Endodermal cell (in vitro differentiated cells): ENCODE measurements at regions not wholly inside any gene's neighbourhood (a gene's known extent, or its start where the extent isn't known, plus 50 kb on each side); places are given as distances from the start of the nearest gene placed in this dataset.

Experiments
- DNase-seq: peaks from one replicate; pipeline ENCODE4 v3.0.0-alpha.2; 2017
- H3K27ac ChIP-seq: 2 replicates; pipeline ENCODE4 v1.5.1; 2013; ENCODE audit warnings: mild to moderate bottlenecking, low read depth, low read length, moderate library complexity
- H3K27me3 ChIP-seq: 2 replicates; pipeline ENCODE4 v1.6.1; 2013; ENCODE audit warnings: mild to moderate bottlenecking, low read length, moderate library complexity; ENCODE audit not compliant: insufficient read depth, control insufficient read depth, poor library complexity, severe bottlenecking
- H3K36me3 ChIP-seq: 2 replicates; pipeline ENCODE4 v1.7.0; 2013; ENCODE audit warnings: mild to moderate bottlenecking, low read length, moderate library complexity; ENCODE audit not compliant: control insufficient read depth, insufficient read depth
- H3K4me1 ChIP-seq: one replicate; pipeline ENCODE4 v1.7.0; 2013; ENCODE audit warnings: low read length; ENCODE audit not compliant: control insufficient read depth, insufficient read depth
- H3K4me3 ChIP-seq: 2 replicates; pipeline ENCODE4 v1.5.1; 2013; ENCODE audit warnings: mild to moderate bottlenecking, low read length, moderate library complexity
- H3K9ac ChIP-seq: 2 replicates; pipeline ENCODE4 v1.6.1; 2013; ENCODE audit warnings: mild to moderate bottlenecking, low read length, moderate library complexity; ENCODE audit not compliant: poor library complexity, severe bottlenecking; ENCODE audit errors: extremely low read depth
- H3K9me3 ChIP-seq: 2 replicates; pipeline ENCODE4 v1.6.1; 2013; ENCODE audit warnings: mild to moderate bottlenecking, low read length, moderate library complexity; ENCODE audit not compliant: control insufficient read depth
- H3K27ac Mint-ChIP-seq: 2 replicates; pipeline ENCODE4 v1.8.0; 2020; ENCODE audit warnings: mixed read lengths
- H3K27me3 Mint-ChIP-seq: 2 replicates; pipeline ENCODE4 v1.8.0; 2021; ENCODE audit warnings: mild to moderate bottlenecking, mixed read lengths; ENCODE audit not compliant: insufficient read depth
- H3K36me3 Mint-ChIP-seq: 2 replicates; pipeline ENCODE4 v1.8.0; 2020; ENCODE audit warnings: low read depth, mixed read lengths
- H3K4me1 Mint-ChIP-seq: 2 replicates; pipeline ENCODE4 v1.8.0; 2020; ENCODE audit warnings: mixed read lengths
- H3K4me3 Mint-ChIP-seq: 2 replicates; pipeline ENCODE4 v1.8.0; 2020; ENCODE audit warnings: mild to moderate bottlenecking, moderate library complexity, mixed read lengths
- H3K9me3 Mint-ChIP-seq: 2 replicates; pipeline ENCODE4 v1.8.0; 2020; ENCODE audit warnings: mild to moderate bottlenecking, mixed read lengths
- CTCF ChIP-seq: fragments of 200-600 bp; sonication (generic); conservative IDR thresholded peaks from 2 replicates; pipeline ENCODE4 v1.5.0; 2021; ENCODE audit warnings: antibody characterized with exemption, mild to moderate bottlenecking
- WGBS, 2 experiments: methylation state at CpG; one replicate each; pipeline versions ENCODE4 v1.1.5 to v1.1.7; 2013; ENCODE audit warnings: missing lambda C conversion rate in 2 of 2, mixed read lengths in 1 of 2; ENCODE audit not compliant: insufficient coverage in 1 of 2, insufficient read length in 1 of 2; 5-methylcytosine and 5-hydroxymethylcytosine counted together

- no peaks in the 10 kb centered on the region for H3K4me1 Mint-ChIP-seq
- H3K27me3 Mint-ChIP-seq = no peaks in the 10 kb centered on the region
- H3K9ac ChIP-seq = no peak overlapping the region
- H3K9me3 ChIP-seq = no peaks in the 10 kb centered on the region
- no peaks in the 10 kb centered on the region for H3K4me1 ChIP-seq
- TF ChIP-seq CTCF = no peak
- no peak overlapping the region for H3K4me3 ChIP-seq
- H3K27ac Mint-ChIP-seq = no peak overlapping the region
- H3K36me3 ChIP-seq = no peaks in the 10 kb centered on the region
- peak; percentile 15 for DNase-seq
- no peak overlapping the region for H3K27ac ChIP-seq
- H3K4me3 Mint-ChIP-seq = no peak overlapping the region
- WGBS, 2 experiments = 91 to 98% methylated on average over 5 to 7 of the region's 7 CpGs
- no peaks in the 10 kb centered on the region for H3K36me3 Mint-ChIP-seq
- H3K9me3 Mint-ChIP-seq = no peaks in the 10 kb centered on the region
- H3K27me3 ChIP-seq = no peaks in the 10 kb centered on the region
Observed at GRCh38 chr7:156176039-156176438, 363.8 kb upstream of the SHH start.

- no peak overlapping the region for H3K9ac ChIP-seq
- H3K4me3 Mint-ChIP-seq = no peak overlapping the region
- no peak overlapping the region for H3K4me3 ChIP-seq
- no peaks in the 10 kb centered on the region for H3K4me1 Mint-ChIP-seq
- H3K27me3 Mint-ChIP-seq = no peaks in the 10 kb centered on the region
- no peaks in the 10 kb centered on the region for H3K27me3 ChIP-seq
- no peaks in the 10 kb centered on the region for H3K36me3 ChIP-seq
- H3K36me3 Mint-ChIP-seq = no peaks in the 10 kb centered on the region
- H3K4me1 ChIP-seq = no peaks in the 10 kb centered on the region
- no peaks in the 10 kb centered on the region for H3K9me3 Mint-ChIP-seq
- H3K9me3 ChIP-seq = no peaks in the 10 kb centered on the region
- no peak overlapping the region for H3K27ac Mint-ChIP-seq
- 68 to 84% methylated on average over 4 to 10 of the region's 10 CpGs for WGBS, 2 experiments
- no peak for TF ChIP-seq CTCF
- peak; percentile 26 for DNase-seq
- no peak overlapping the region for H3K27ac ChIP-seq
Observed at GRCh38 chr7:156175003-156175402, 362.7 kb upstream of the SHH start.

- Mint-ChIP-seq H3K27me3 (no peaks in the 10 kb centered on the region), H3K36me3 (no peaks in the 10 kb centered on the region), H3K4me3 (no peak overlapping the region), H3K9me3 (no peaks in the 10 kb centered on the region), H3K4me1 (no peaks in the 10 kb centered on the region), H3K27ac (no peak overlapping the region)
- Histone ChIP-seq H3K9me3 (no peaks in the 10 kb centered on the region), H3K27me3 (no peaks in the 10 kb centered on the region), H3K36me3 (no peaks in the 10 kb centered on the region), H3K27ac (no peak overlapping the region), H3K9ac (no peak overlapping the region), H3K4me1 (no peaks in the 10 kb centered on the region), H3K4me3 (no peak overlapping the region)
- TF ChIP-seq CTCF = no peak
- peak; percentile 22 for DNase-seq
- 89% methylated on average over 12 to 17 of the region's 17 CpGs for WGBS, 2 experiments
Observed at GRCh38 chr7:156174428-156174827, 362.2 kb upstream of the SHH start.
